ENCODE measurements at regions not wholly inside any gene's neighbourhood (a gene's known extent, or its start where the extent isn't known, plus 50 kb on each side); places are given as distances from the start of the nearest gene placed in this dataset.

GRCh38 chr3:18159681-18160080 is 265.5 kb downstream of the SATB1 start:
- no peak overlapping the region for H4K8ac ChIP-seq (ENCODE audit: low read length)
- H3K4me1 ChIP-seq (ENCODE audit: control insufficient read depth, insufficient read depth, low read depth, low read length), result no peaks in the 10 kb centered on the region
- H3K4me2 ChIP-seq (ENCODE audit: low read length, poor library complexity, severe bottlenecking), result no peak overlapping the region
- 100% methylated on average over 1 of the region's 1 CpG for WGBS
- no peak overlapping the region for H2BK12ac ChIP-seq (ENCODE audit: low read length in 2 of 2)
- no peak overlapping the region for H3K9ac ChIP-seq (ENCODE audit: low read length)
- H3K9me3 ChIP-seq (ENCODE audit: control insufficient read depth, low read length), result no peaks in the 10 kb centered on the region
- no peak overlapping the region for H2BK5ac ChIP-seq (ENCODE audit: low read depth, low read length, poor library complexity, severe bottlenecking)
- no peak overlapping the region for H4K91ac ChIP-seq (ENCODE audit: low read length)
- H3K18ac ChIP-seq (ENCODE audit: low read depth in 1 of 2, low read length in 2 of 2), result no peak overlapping the region
- H2AK5ac ChIP-seq (ENCODE audit: low read length, severe bottlenecking), result no peak overlapping the region
- H3K27me3 ChIP-seq (ENCODE audit: control insufficient read depth in 1 of 2, insufficient read depth in 1 of 2, low read length in 2 of 2), result no peaks in the 10 kb centered on the region
- H2BK15ac ChIP-seq (ENCODE audit: low read depth, poor library complexity, severe bottlenecking), result no peak overlapping the region
- H3K4me3 ChIP-seq (ENCODE audit: insufficient read depth in 1 of 2, low read depth in 1 of 2, low read length in 2 of 2), result no peak overlapping the region
- H2AFZ ChIP-seq (ENCODE audit: low read depth, low read length), result no peak overlapping the region
- H2BK120ac ChIP-seq (ENCODE audit: low read depth, low read length), result no peak overlapping the region
- no peak overlapping the region for H3K27ac ChIP-seq (ENCODE audit: low read length, poor library complexity, severe bottlenecking)
- H3K23ac ChIP-seq (ENCODE audit: low read length in 2 of 2), result no peak overlapping the region
- H3K14ac ChIP-seq (ENCODE audit: low read length in 2 of 2), result no peak overlapping the region
- no peaks in the 10 kb centered on the region for H3K79me1 ChIP-seq (replicated peaks; ENCODE audit: low read length, poor library complexity, severe bottlenecking)
- no peak for DNase-seq
- no peaks in the 10 kb centered on the region for H3K36me3 ChIP-seq (ENCODE audit: control insufficient read depth in 1 of 2, insufficient read depth in 2 of 2, low read depth in 1 of 2, low read length in 2 of 2)
- H3K4ac ChIP-seq (ENCODE audit: low read depth in 1 of 2, low read length in 2 of 2), result no peak overlapping the region

- Histone ChIP-seq H3K36me3 (ENCODE audit: control insufficient read depth in 1 of 2, insufficient read depth in 2 of 2, low read depth in 1 of 2, low read length in 2 of 2) (no peaks in the 10 kb centered on the region), H2BK5ac (ENCODE audit: low read depth, low read length, poor library complexity, severe bottlenecking) (no peak overlapping the region), H3K4me3 (ENCODE audit: insufficient read depth in 1 of 2, low read depth in 1 of 2, low read length in 2 of 2) (no peak overlapping the region), H3K9ac (ENCODE audit: low read length) (no peak overlapping the region), H2AK5ac (ENCODE audit: low read length, severe bottlenecking) (no peak overlapping the region), H2BK15ac (ENCODE audit: low read depth, poor library complexity, severe bottlenecking) (no peak overlapping the region), H3K18ac (ENCODE audit: low read depth in 1 of 2, low read length in 2 of 2) (no peak overlapping the region), H3K14ac (ENCODE audit: low read length in 2 of 2) (no peak overlapping the region), H3K27me3 (ENCODE audit: control insufficient read depth in 1 of 2, insufficient read depth in 1 of 2, low read length in 2 of 2) (no peaks in the 10 kb centered on the region), H3K23ac (ENCODE audit: low read length in 2 of 2) (no peak overlapping the region), H3K9me3 (ENCODE audit: control insufficient read depth, low read length) (no peaks in the 10 kb centered on the region), H4K91ac (ENCODE audit: low read length) (no peak overlapping the region), H3K4ac (ENCODE audit: low read depth in 1 of 2, low read length in 2 of 2) (no peak overlapping the region), H2BK120ac (ENCODE audit: low read depth, low read length) (no peak overlapping the region), H3K27ac (ENCODE audit: low read length, poor library complexity, severe bottlenecking) (no peak overlapping the region), H4K8ac (ENCODE audit: low read length) (no peak overlapping the region), H3K4me2 (ENCODE audit: low read length, poor library complexity, severe bottlenecking) (no peak overlapping the region), H2BK12ac (ENCODE audit: low read length in 2 of 2) (no peak overlapping the region), H3K4me1 (ENCODE audit: control insufficient read depth, insufficient read depth, low read depth, low read length) (peaks cover 2% of the 10 kb centered on the region), H2AFZ (ENCODE audit: low read depth, low read length) (no peak overlapping the region), H3K79me1 (replicated peaks; ENCODE audit: low read length, poor library complexity, severe bottlenecking) (no peaks in the 10 kb centered on the region)
- WGBS, result 53% methylated on average over 3 of the region's 3 CpGs
- peak; percentile 56 for DNase-seq
Measured at GRCh38 chr3:18153571-18154173, 271.5 kb downstream of the SATB1 start.

DNA sequence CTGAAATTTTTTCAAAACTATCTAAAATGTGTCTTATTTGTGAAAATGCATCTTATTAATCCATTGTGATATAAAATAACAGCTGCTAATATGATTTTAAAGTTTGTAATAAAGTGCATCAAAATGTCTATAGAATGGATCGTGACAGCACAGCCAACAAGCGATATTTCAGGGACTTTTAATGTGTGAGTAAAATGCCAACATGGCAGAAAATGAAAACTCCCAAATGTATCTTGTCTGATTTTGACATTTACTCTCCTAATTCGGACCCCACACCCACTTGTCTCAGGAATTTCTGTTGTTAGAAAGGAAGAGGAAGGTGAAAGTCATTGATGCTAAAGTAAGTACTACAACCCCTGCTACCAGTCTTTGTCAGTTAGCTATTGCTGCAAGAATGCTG is 273.9 kb downstream of the SATB1 start:
- Histone ChIP-seq H3K14ac (ENCODE audit: low read length in 2 of 2) (no peak overlapping the region), H2BK12ac (ENCODE audit: low read length in 2 of 2) (no peak overlapping the region), H3K4me1 (ENCODE audit: control insufficient read depth, insufficient read depth, low read depth, low read length) (peaks cover 2% of the 10 kb centered on the region), H3K27ac (ENCODE audit: low read length, poor library complexity, severe bottlenecking) (no peak overlapping the region), H3K27me3 (ENCODE audit: control insufficient read depth in 1 of 2, insufficient read depth in 1 of 2, low read length in 2 of 2) (no peaks in the 10 kb centered on the region), H3K4me3 (ENCODE audit: insufficient read depth in 1 of 2, low read depth in 1 of 2, low read length in 2 of 2) (no peak overlapping the region), H3K79me1 (replicated peaks; ENCODE audit: low read length, poor library complexity, severe bottlenecking) (no peaks in the 10 kb centered on the region), H2BK15ac (ENCODE audit: low read depth, poor library complexity, severe bottlenecking) (no peak overlapping the region), H3K4me2 (ENCODE audit: low read length, poor library complexity, severe bottlenecking) (no peak overlapping the region), H2BK5ac (ENCODE audit: low read depth, low read length, poor library complexity, severe bottlenecking) (no peak overlapping the region), H4K8ac (ENCODE audit: low read length) (no peak overlapping the region), H2BK120ac (ENCODE audit: low read depth, low read length) (no peak overlapping the region), H3K23ac (ENCODE audit: low read length in 2 of 2) (no peak overlapping the region), H3K36me3 (ENCODE audit: control insufficient read depth in 1 of 2, insufficient read depth in 2 of 2, low read depth in 1 of 2, low read length in 2 of 2) (no peaks in the 10 kb centered on the region), H2AFZ (ENCODE audit: low read depth, low read length) (no peak overlapping the region), H4K91ac (ENCODE audit: low read length) (no peak overlapping the region), H3K9me3 (ENCODE audit: control insufficient read depth, low read length) (no peaks in the 10 kb centered on the region), H3K9ac (ENCODE audit: low read length) (no peak overlapping the region), H2AK5ac (ENCODE audit: low read length, severe bottlenecking) (no peak overlapping the region), H3K18ac (ENCODE audit: low read depth in 1 of 2, low read length in 2 of 2) (no peak overlapping the region), H3K4ac (ENCODE audit: low read depth in 1 of 2, low read length in 2 of 2) (no peak overlapping the region)
- WGBS, result 100% methylated on average over 2 of the region's 3 CpGs
- no peak for DNase-seq

DNA sequence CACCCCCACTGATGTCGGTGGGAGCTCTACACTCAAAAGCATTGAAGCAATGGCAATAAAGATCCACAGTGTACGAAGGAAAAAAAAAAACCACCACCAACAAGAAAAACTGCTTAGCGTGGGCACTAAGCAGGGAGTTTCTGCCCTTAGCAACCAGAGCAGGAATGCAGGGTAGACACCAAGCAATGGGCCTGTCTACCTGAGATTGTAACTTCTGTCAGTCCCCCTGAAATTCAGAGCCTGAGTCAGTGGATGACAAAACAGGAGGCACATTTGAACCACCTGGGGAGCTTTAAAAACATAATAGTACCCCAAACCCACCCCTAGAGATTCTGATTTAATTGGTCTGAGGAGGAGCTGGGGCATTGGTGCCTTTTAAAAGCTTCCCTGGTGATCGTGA is 275.2 kb downstream of the SATB1 start:
- Histone ChIP-seq H3K18ac (ENCODE audit: low read depth in 1 of 2, low read length in 2 of 2) (no peak overlapping the region), H3K23ac (ENCODE audit: low read length in 2 of 2) (no peak overlapping the region), H3K27me3 (ENCODE audit: control insufficient read depth in 1 of 2, insufficient read depth in 1 of 2, low read length in 2 of 2) (no peaks in the 10 kb centered on the region), H3K4me3 (ENCODE audit: insufficient read depth in 1 of 2, low read depth in 1 of 2, low read length in 2 of 2) (no peak overlapping the region), H2BK12ac (ENCODE audit: low read length in 2 of 2) (no peak overlapping the region), H3K9me3 (ENCODE audit: control insufficient read depth, low read length) (no peaks in the 10 kb centered on the region), H3K9ac (ENCODE audit: low read length) (no peak overlapping the region), H3K14ac (ENCODE audit: low read length in 2 of 2) (no peak overlapping the region), H3K4me1 (ENCODE audit: control insufficient read depth, insufficient read depth, low read depth, low read length) (peaks cover 2% of the 10 kb centered on the region), H2AFZ (ENCODE audit: low read depth, low read length) (no peak overlapping the region), H4K91ac (ENCODE audit: low read length) (no peak overlapping the region), H2AK5ac (ENCODE audit: low read length, severe bottlenecking) (no peak overlapping the region), H3K4ac (ENCODE audit: low read depth in 1 of 2, low read length in 2 of 2) (no peak overlapping the region), H3K79me1 (replicated peaks; ENCODE audit: low read length, poor library complexity, severe bottlenecking) (no peaks in the 10 kb centered on the region), H3K27ac (ENCODE audit: low read length, poor library complexity, severe bottlenecking) (no peak overlapping the region), H2BK120ac (ENCODE audit: low read depth, low read length) (no peak overlapping the region), H3K36me3 (ENCODE audit: control insufficient read depth in 1 of 2, insufficient read depth in 2 of 2, low read depth in 1 of 2, low read length in 2 of 2) (no peaks in the 10 kb centered on the region), H2BK15ac (ENCODE audit: low read depth, poor library complexity, severe bottlenecking) (no peak overlapping the region), H4K8ac (ENCODE audit: low read length) (no peak overlapping the region), H2BK5ac (ENCODE audit: low read depth, low read length, poor library complexity, severe bottlenecking) (no peak overlapping the region), H3K4me2 (ENCODE audit: low read length, poor library complexity, severe bottlenecking) (no peak overlapping the region)
- no peak for DNase-seq
- whole genome bisulfite sequencing, result 89% methylated on average over 4 of the region's 4 CpGs

All from mesenchymal stem cell (in vitro differentiated cells and primary cell).